Neural crest cell (in vitro differentiated cells): ENCODE measurements at regions not wholly inside any gene's neighbourhood (a gene's known extent, or its start where the extent isn't known, plus 50 kb on each side); places are given as distances from the start of the nearest gene placed in this dataset.

ENCODE experiments used
- DNase-seq: peaks from one replicate; pipeline ENCODE4 v3.0.0; 2021; ENCODE audit warnings: low read depth, mixed read lengths, low spot score
- H3K27ac Mint-ChIP-seq: one replicate; pipeline ENCODE4 v1.8.0; 2021; ENCODE audit warnings: mild to moderate bottlenecking, mixed read lengths; ENCODE audit not compliant: unreplicated experiment
- H3K27me3 Mint-ChIP-seq: 2 replicates; pipeline ENCODE4 v1.8.0; 2021; ENCODE audit warnings: low read depth, mild to moderate bottlenecking, mixed read lengths
- H3K36me3 Mint-ChIP-seq: 2 replicates; pipeline ENCODE4 v1.8.0; 2021; ENCODE audit warnings: low read depth, mild to moderate bottlenecking, mixed read lengths
- H3K4me1 Mint-ChIP-seq: 2 replicates; pipeline ENCODE4 v1.8.0; 2021; ENCODE audit warnings: mixed read lengths
- H3K4me3 Mint-ChIP-seq: one replicate; pipeline ENCODE4 v1.8.0; 2021; ENCODE audit warnings: mild to moderate bottlenecking, mixed read lengths
- H3K9me3 Mint-ChIP-seq: 2 replicates; pipeline ENCODE4 v1.8.0; 2021; ENCODE audit warnings: mixed read lengths
- TF ChIP-seq, protein P1 (sequence below): fragments of 200-600 bp; sonication (generic); conservative IDR thresholded peaks from 2 replicates; pipeline ENCODE4 v1.5.0; 2021; ENCODE audit warnings: antibody characterized with exemption, mild to moderate bottlenecking

DNA sequence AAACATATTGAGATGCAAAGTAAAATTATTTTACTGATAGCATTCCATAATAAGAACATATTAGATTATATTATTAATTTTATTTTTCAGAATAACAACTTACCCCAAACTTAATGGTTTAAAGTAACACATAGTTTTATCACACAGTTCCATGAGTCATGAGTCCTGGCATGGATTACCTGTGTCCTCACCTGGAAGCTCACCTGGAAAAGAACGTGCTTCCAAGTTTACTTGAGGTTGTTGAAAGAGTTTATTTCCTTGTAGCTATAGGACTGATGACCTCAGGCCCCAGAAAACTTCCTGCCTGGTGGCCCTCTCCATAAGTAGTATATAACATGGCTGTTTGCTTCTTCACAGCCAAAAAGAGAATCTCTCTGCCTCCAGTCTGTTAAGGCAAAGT, 254.6 kb downstream of the TFEC start:
- H3K27me3 Mint-ChIP-seq = peaks cover 49% of the 10 kb centered on the region

DNA sequence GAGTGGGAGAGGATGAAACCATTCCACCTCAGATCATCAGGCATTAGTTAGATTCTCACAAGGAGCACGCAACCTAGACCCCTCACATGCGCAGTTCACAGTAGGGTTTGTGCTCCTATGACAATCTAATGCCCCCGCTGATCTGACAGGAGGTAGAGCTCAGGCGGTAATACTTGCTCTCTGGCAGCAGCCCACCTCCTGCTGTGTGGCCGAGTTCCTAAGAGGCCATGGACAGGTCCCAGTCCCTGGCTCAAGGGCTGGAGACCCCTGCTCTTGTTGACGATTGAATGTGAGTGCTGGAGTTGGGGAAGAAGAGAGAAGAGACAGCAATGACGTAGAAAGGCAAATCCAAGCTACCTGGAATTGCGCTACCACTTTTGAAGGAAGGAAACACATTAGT, 267.2 kb downstream of the TFEC start:
- no peaks in the 10 kb centered on the region for H3K36me3 Mint-ChIP-seq
- TF ChIP-seq, protein P1, sequence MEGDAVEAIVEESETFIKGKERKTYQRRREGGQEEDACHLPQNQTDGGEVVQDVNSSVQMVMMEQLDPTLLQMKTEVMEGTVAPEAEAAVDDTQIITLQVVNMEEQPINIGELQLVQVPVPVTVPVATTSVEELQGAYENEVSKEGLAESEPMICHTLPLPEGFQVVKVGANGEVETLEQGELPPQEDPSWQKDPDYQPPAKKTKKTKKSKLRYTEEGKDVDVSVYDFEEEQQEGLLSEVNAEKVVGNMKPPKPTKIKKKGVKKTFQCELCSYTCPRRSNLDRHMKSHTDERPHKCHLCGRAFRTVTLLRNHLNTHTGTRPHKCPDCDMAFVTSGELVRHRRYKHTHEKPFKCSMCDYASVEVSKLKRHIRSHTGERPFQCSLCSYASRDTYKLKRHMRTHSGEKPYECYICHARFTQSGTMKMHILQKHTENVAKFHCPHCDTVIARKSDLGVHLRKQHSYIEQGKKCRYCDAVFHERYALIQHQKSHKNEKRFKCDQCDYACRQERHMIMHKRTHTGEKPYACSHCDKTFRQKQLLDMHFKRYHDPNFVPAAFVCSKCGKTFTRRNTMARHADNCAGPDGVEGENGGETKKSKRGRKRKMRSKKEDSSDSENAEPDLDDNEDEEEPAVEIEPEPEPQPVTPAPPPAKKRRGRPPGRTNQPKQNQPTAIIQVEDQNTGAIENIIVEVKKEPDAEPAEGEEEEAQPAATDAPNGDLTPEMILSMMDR = no peak
- H3K4me1 Mint-ChIP-seq = no peaks in the 10 kb centered on the region
- DNase-seq = no peak
- H3K27ac Mint-ChIP-seq = no peak overlapping the region
- H3K27me3 Mint-ChIP-seq = peaks cover 4% of the 10 kb centered on the region
- H3K9me3 Mint-ChIP-seq = peaks cover 3% of the 10 kb centered on the region
- H3K4me3 Mint-ChIP-seq = no peak overlapping the region

More for the DNA sequence above, 254.6 kb downstream of the TFEC start:
- Mint-ChIP-seq H3K9me3 (no peaks in the 10 kb centered on the region), H3K4me1 (peaks cover 4% of the 10 kb centered on the region), H3K36me3 (no peaks in the 10 kb centered on the region), H3K27ac (no peak overlapping the region), H3K4me3 (no peak overlapping the region)
- no peak for DNase-seq
- TF ChIP-seq, protein P1 = no peak

DNA sequence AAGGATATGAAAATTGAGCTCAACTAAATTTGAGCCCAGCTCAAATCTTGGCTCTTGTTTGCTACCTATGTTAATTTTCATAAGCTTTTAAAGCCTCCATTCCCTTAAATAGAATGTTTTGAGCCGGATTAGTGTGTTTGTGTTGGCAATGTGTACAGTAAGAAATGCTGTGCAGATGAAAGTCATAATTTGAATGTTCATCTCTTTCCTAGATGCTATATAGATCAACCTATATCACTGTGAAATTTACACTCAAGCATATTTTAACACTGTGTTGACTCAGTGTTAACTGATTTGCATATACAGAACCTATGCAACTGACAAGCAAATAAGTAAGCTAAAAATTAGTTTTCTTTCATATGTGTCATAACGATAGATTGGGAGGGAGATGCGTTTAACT, 272.5 kb downstream of the TFEC start:
- H3K4me1 Mint-ChIP-seq = peaks cover 4% of the 10 kb centered on the region

DNA sequence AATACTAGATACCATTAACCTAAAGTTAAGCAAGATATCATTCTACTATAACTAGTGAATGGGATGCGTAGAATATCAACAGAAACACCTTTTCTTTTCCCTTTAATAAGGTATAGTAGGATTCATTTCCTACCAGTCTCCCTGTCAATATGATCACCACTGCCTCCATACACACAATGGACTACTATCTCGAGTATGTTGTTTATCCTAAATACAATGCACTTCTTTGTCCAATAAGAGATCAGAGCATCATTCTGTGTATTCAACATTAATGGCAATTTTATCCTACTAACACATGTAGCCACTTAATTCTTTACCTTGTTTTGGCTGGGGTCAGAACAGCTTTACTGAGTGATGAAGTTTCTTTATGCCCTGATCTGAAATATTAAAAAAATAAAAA, 276.3 kb downstream of the TFEC start:
- Mint-ChIP-seq H3K36me3 (no peaks in the 10 kb centered on the region), H3K4me3 (no peak overlapping the region), H3K4me1 (peaks cover 4% of the 10 kb centered on the region), H3K27ac (no peak overlapping the region), H3K9me3 (peaks cover 5% of the 10 kb centered on the region), H3K27me3 (no peaks in the 10 kb centered on the region)
- no peak for DNase-seq
- TF ChIP-seq, protein P1 = no peak

More for the DNA sequence above, 272.5 kb downstream of the TFEC start:
- TF ChIP-seq, protein P1 = no peak
- peaks cover 5% of the 10 kb centered on the region for H3K9me3 Mint-ChIP-seq
- no peak overlapping the region for H3K27ac Mint-ChIP-seq
- H3K27me3 Mint-ChIP-seq = no peaks in the 10 kb centered on the region
- no peak overlapping the region for H3K4me3 Mint-ChIP-seq
- no peaks in the 10 kb centered on the region for H3K36me3 Mint-ChIP-seq
- DNase-seq = no peak

DNA sequence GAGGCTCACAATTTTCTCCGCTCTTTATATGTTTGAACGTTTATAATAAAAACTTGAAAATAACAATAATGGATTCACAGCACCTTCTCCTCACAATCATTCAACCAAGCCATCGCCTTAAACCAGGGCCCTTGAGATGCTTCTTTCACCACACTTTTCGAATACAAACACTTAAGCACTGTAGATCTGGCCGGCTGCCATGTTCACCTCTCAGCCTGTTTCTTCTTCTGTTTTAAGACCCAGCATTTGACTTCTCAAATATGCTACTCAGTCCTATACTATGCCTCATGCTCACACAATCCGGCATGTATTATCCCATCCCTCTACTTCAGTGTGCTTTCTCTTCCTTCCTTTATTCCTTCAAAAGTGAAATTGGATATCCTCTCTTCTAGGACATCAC, 280.6 kb downstream of the TFEC start:
- H3K27me3 Mint-ChIP-seq = no peaks in the 10 kb centered on the region
- DNase-seq = no peak
- H3K4me3 Mint-ChIP-seq = no peak overlapping the region
- H3K4me1 Mint-ChIP-seq = peaks cover 4% of the 10 kb centered on the region
- no peaks in the 10 kb centered on the region for H3K36me3 Mint-ChIP-seq
- TF ChIP-seq, protein P1 = no peak
- H3K9me3 Mint-ChIP-seq = no peaks in the 10 kb centered on the region
- no peak overlapping the region for H3K27ac Mint-ChIP-seq
